Adipocyte (in vitro differentiated cells): ENCODE measurements at regions not wholly inside any gene's neighbourhood (a gene's known extent, or its start where the extent isn't known, plus 50 kb on each side); places are given as distances from the start of the nearest gene placed in this dataset.
"Not testable (repeated sequence)": the region's sequence is repeated elsewhere in the genome, so short reads cannot be mapped to it uniquely, and the experiment has no call there.

Source experiments
- DNase-seq: peaks from one replicate; pipeline ENCODE4 v3.0.0-alpha.2; 2015; ENCODE audit warnings: low read depth
- H3K27me3 ChIP-seq: replicated peaks from 2 replicates; pipeline ENCODE4 v1.7.0; 2013; ENCODE audit warnings: mild to moderate bottlenecking, low read length, moderate library complexity; ENCODE audit not compliant: control insufficient read depth, insufficient read depth
- H3K36me3 ChIP-seq: 2 replicates; pipeline ENCODE4 v1.7.0; 2013; ENCODE audit warnings: low read length, mild to moderate bottlenecking, moderate library complexity; ENCODE audit not compliant: control insufficient read depth, insufficient read depth, severe bottlenecking
- H3K4me1 ChIP-seq: 2 replicates; pipeline ENCODE4 v1.7.0; 2013; ENCODE audit warnings: mild to moderate bottlenecking, low read length, moderate library complexity; ENCODE audit not compliant: control insufficient read depth, insufficient read depth
- H3K4me3 ChIP-seq: 2 replicates; pipeline ENCODE4 v1.7.0; 2013; ENCODE audit warnings: mild to moderate bottlenecking, low read length, moderate library complexity
- H3K9ac ChIP-seq: 2 replicates; pipeline ENCODE4 v1.7.0; 2013; ENCODE audit warnings: mild to moderate bottlenecking, low read length, moderate library complexity
- H3K9me3 ChIP-seq: 2 replicates; pipeline ENCODE4 v1.7.0; 2013; ENCODE audit warnings: mild to moderate bottlenecking, low read length, moderate library complexity; ENCODE audit not compliant: control insufficient read depth

- H3K4me1 ChIP-seq = peaks cover 14% of the 10 kb centered on the region
- not testable (repeated sequence) for H3K27me3 ChIP-seq, DNase-seq, H3K4me3 ChIP-seq, H3K36me3 ChIP-seq, H3K9ac ChIP-seq, H3K9me3 ChIP-seq
Observed at GRCh38 chr2:87636246-87636645, 111.6 kb upstream of the PLGLB2 start.

GRCh38 chr2:87636735-87637134 lies 111.2 kb upstream of the PLGLB2 start:
- H3K36me3 ChIP-seq, H3K27me3 ChIP-seq, H3K4me3 ChIP-seq, DNase-seq, H3K9me3 ChIP-seq, H3K9ac ChIP-seq: not testable (repeated sequence)
- H3K4me1 ChIP-seq = peaks cover 14% of the 10 kb centered on the region

GRCh38 chr2:87637249-87637990 lies 110.5 kb upstream of the PLGLB2 start:
- H3K9me3 ChIP-seq, H3K9ac ChIP-seq, H3K36me3 ChIP-seq, H3K27me3 ChIP-seq, DNase-seq: not testable (repeated sequence)
- Histone ChIP-seq H3K4me1 (peaks cover 14% of the 10 kb centered on the region), H3K4me3 (peak overlapping the region; percentile 12)

GRCh38 chr2:87638114-87638807 lies 109.6 kb upstream of the PLGLB2 start:
- H3K4me1 ChIP-seq = peaks cover 14% of the 10 kb centered on the region
- not testable (repeated sequence) for H3K36me3 ChIP-seq, H3K27me3 ChIP-seq, H3K9me3 ChIP-seq, DNase-seq, H3K9ac ChIP-seq, H3K4me3 ChIP-seq

GRCh38 chr2:87638872-87639271 lies 109.0 kb upstream of the PLGLB2 start:
- peaks cover 14% of the 10 kb centered on the region for H3K4me1 ChIP-seq
- H3K36me3 ChIP-seq, H3K4me3 ChIP-seq, H3K9ac ChIP-seq, DNase-seq, H3K27me3 ChIP-seq, H3K9me3 ChIP-seq: not testable (repeated sequence)

- not testable (repeated sequence) for DNase-seq, H3K9me3 ChIP-seq, H3K9ac ChIP-seq, H3K4me3 ChIP-seq, H3K27me3 ChIP-seq, H3K36me3 ChIP-seq
- peaks cover 14% of the 10 kb centered on the region for H3K4me1 ChIP-seq
Observed at GRCh38 chr2:87639801-87640440, 108.0 kb upstream of the PLGLB2 start.

- H3K4me1 ChIP-seq = peaks cover 14% of the 10 kb centered on the region
- not testable (repeated sequence) for H3K27me3 ChIP-seq, H3K9me3 ChIP-seq, H3K4me3 ChIP-seq, DNase-seq, H3K36me3 ChIP-seq, H3K9ac ChIP-seq
Observed at GRCh38 chr2:87640961-87641563, 106.8 kb upstream of the PLGLB2 start.

GRCh38 chr2:87643165-87643564 lies 104.7 kb upstream of the PLGLB2 start:
- DNase-seq, H3K4me3 ChIP-seq, H3K36me3 ChIP-seq, H3K4me1 ChIP-seq, H3K27me3 ChIP-seq, H3K9ac ChIP-seq, H3K9me3 ChIP-seq: not testable (repeated sequence)

- not testable (repeated sequence) for H3K9me3 ChIP-seq, H3K4me1 ChIP-seq, H3K36me3 ChIP-seq, H3K27me3 ChIP-seq, H3K9ac ChIP-seq, H3K4me3 ChIP-seq, DNase-seq
Observed at GRCh38 chr2:87647737-87648498, 100.0 kb upstream of the PLGLB2 start.

- not testable (repeated sequence) for H3K4me3 ChIP-seq, H3K36me3 ChIP-seq, DNase-seq, H3K9me3 ChIP-seq, H3K9ac ChIP-seq, H3K4me1 ChIP-seq, H3K27me3 ChIP-seq
Observed at GRCh38 chr2:87648815-87649214, 99.1 kb upstream of the PLGLB2 start.

GRCh38 chr2:87649871-87650270 lies 98.0 kb upstream of the PLGLB2 start:
- not testable (repeated sequence) for H3K36me3 ChIP-seq, H3K9me3 ChIP-seq, H3K4me1 ChIP-seq, H3K27me3 ChIP-seq, DNase-seq, H3K4me3 ChIP-seq, H3K9ac ChIP-seq
